MM.1S (cell line): ENCODE measurements at regions not wholly inside any gene's neighbourhood (a gene's known extent, or its start where the extent isn't known, plus 50 kb on each side); places are given as distances from the start of the nearest gene placed in this dataset.

Experiments used
- DNase-seq: peaks from one replicate; pipeline ENCODE4 v3.0.0-alpha.2; 2015
- H2AFZ ChIP-seq: fragments of 300-600 bp; sonication (generic); 2 replicates; pipeline ENCODE4 v1.6.0; 2016; ENCODE audit warnings: antibody characterized with exemption, low read length
- H3F3A ChIP-seq: fragments of 300-600 bp; sonication (generic); 2 replicates; pipeline ENCODE4 v1.6.1; 2016; ENCODE audit warnings: mild to moderate bottlenecking, antibody characterized with exemption, low read length, moderate library complexity, mixed read lengths; ENCODE audit not compliant: insufficient read depth
- H3K27ac ChIP-seq: fragments of 300-600 bp; sonication (generic); 2 replicates; pipeline ENCODE4 v1.5.1; 2016; ENCODE audit warnings: mild to moderate bottlenecking, low read length
- H3K27me3 ChIP-seq: fragments of 300-600 bp; sonication (generic); replicated peaks from 2 replicates; pipeline ENCODE4 v1.6.0; 2016; ENCODE audit warnings: low read length; ENCODE audit not compliant: insufficient read depth
- H3K36me3 ChIP-seq: fragments of 300-600 bp; sonication (generic); replicated peaks from 2 replicates; pipeline ENCODE4 v1.6.1; 2016; ENCODE audit warnings: mild to moderate bottlenecking, low read length, mixed read lengths; ENCODE audit not compliant: insufficient read depth
- H3K4me1 ChIP-seq: fragments of 300-600 bp; sonication (generic); 2 replicates; pipeline ENCODE4 v1.6.1; 2016; ENCODE audit warnings: low read length, mixed read lengths
- H3K4me2 ChIP-seq: fragments of 300-600 bp; sonication (generic); 2 replicates; pipeline ENCODE4 v1.6.0; 2016; ENCODE audit warnings: low read depth, low read length
- H3K4me3 ChIP-seq: fragments of 300-600 bp; sonication (generic); 2 replicates; pipeline ENCODE4 v1.5.1; 2016; ENCODE audit warnings: low read length, mixed read lengths
- H3K79me2 ChIP-seq: fragments of 300-600 bp; sonication (generic); 2 replicates; pipeline ENCODE4 v1.6.1; 2016; ENCODE audit warnings: mixed run types, low read length, mixed read lengths
- H3K9ac ChIP-seq: fragments of 300-600 bp; sonication (generic); 2 replicates; pipeline ENCODE4 v1.6.1; 2016; ENCODE audit warnings: low read length, mixed read lengths
- H3K9me2 ChIP-seq: fragments of 300-600 bp; sonication (generic); replicated peaks from 2 replicates; pipeline ENCODE4 v1.6.1; 2016; ENCODE audit warnings: mild to moderate bottlenecking, low read length, mixed read lengths; ENCODE audit not compliant: insufficient read depth
- H3K9me3 ChIP-seq: fragments of 300-600 bp; sonication (generic); replicated peaks from 2 replicates; pipeline ENCODE4 v1.6.1; 2016; ENCODE audit warnings: mild to moderate bottlenecking, low read length, mixed read lengths; ENCODE audit not compliant: insufficient read depth
- H4K20me1 ChIP-seq: fragments of 300-600 bp; sonication (generic); 2 replicates; pipeline ENCODE4 v1.6.1; 2016; ENCODE audit warnings: mild to moderate bottlenecking, low read length, moderate library complexity, mixed read lengths; ENCODE audit not compliant: insufficient read depth
- EZH2 ChIP-seq: fragments of 300-600 bp; sonication (generic); optimal IDR thresholded peaks from 2 replicates; pipeline ENCODE3; 2017; ENCODE audit warnings: low read depth, mild to moderate bottlenecking, antibody characterized with exemption, low read length, mixed read lengths
- EZH2phosphoT487 ChIP-seq: fragments of 300-600 bp; sonication (generic); IDR thresholded peaks from 2 replicates; pipeline ENCODE4 v1.6.1; 2018; ENCODE audit warnings: antibody characterized with exemption, low read length
- TF ChIP-seq, protein P1 (sequence below): fragments of 300-600 bp; sonication (generic); IDR thresholded peaks from 2 replicates; pipeline ENCODE4 v1.5.1; 2016; ENCODE audit warnings: antibody characterized with exemption, low read length, mixed read lengths

DNA sequence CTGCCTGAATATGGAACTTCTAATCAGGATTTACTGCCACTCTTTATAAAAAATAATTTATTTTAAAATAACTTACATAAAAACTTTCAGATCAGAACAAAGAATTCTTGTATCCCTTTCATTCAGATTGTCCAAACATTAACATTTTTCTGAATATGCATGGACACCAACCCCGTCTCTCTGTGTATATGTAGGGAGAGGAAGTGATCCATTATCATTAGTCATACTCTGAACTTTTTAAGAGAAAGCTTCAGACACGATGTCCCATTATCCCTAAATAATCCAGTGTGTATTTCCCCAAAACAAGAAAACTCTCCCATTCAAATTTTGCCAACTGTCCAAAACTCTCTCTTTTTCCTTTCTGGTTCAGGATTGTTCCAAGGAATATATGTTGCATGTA lies 122.3 kb upstream of the CXADR start:
- TF ChIP-seq EZH2 (no peak), EZH2phosphoT487 (no peak)
- TF ChIP-seq, protein P1, sequence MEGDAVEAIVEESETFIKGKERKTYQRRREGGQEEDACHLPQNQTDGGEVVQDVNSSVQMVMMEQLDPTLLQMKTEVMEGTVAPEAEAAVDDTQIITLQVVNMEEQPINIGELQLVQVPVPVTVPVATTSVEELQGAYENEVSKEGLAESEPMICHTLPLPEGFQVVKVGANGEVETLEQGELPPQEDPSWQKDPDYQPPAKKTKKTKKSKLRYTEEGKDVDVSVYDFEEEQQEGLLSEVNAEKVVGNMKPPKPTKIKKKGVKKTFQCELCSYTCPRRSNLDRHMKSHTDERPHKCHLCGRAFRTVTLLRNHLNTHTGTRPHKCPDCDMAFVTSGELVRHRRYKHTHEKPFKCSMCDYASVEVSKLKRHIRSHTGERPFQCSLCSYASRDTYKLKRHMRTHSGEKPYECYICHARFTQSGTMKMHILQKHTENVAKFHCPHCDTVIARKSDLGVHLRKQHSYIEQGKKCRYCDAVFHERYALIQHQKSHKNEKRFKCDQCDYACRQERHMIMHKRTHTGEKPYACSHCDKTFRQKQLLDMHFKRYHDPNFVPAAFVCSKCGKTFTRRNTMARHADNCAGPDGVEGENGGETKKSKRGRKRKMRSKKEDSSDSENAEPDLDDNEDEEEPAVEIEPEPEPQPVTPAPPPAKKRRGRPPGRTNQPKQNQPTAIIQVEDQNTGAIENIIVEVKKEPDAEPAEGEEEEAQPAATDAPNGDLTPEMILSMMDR, result no peak
- Histone ChIP-seq H3K36me3 (no peaks in the 10 kb centered on the region), H3K4me2 (no peak overlapping the region), H4K20me1 (no peaks in the 10 kb centered on the region), H3F3A (no peaks in the 10 kb centered on the region), H3K9ac (no peak overlapping the region), H3K4me3 (no peak overlapping the region), H3K27ac (no peak overlapping the region), H3K79me2 (no peaks in the 10 kb centered on the region), H3K27me3 (no peaks in the 10 kb centered on the region), H3K9me3 (no peaks in the 10 kb centered on the region), H3K9me2 (no peaks in the 10 kb centered on the region), H3K4me1 (no peaks in the 10 kb centered on the region), H2AFZ (no peak overlapping the region)
- DNase-seq, result no peak

DNA sequence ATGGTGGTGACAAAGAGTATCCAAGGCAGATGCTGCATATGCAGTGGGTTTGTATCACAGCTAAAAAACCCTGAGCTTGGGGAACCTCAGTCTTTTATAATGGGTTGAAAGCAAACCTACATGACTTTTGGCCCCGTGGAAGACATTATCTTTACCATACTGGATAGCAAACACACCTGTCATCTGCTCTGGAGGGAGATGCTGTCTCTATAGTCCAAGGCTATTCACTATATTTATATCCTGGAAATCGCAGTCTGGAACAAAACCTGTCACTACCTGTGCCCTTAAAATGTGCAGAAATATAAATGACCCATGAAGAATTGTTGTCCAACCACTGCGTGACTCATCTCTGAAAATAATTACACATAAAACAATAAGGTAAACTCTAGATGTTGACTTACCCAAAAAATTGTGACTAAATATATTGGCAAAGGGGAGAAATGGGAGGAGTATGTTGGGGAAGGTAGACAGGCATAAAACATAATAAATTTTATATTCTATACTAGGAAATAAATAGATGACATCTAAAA lies 121.0 kb upstream of the CXADR start:
- H3K9me2 ChIP-seq, result no peaks in the 10 kb centered on the region
- no peak overlapping the region for H3K9ac ChIP-seq
- H3K4me2 ChIP-seq, result no peak overlapping the region
- no peak overlapping the region for H3K4me3 ChIP-seq
- no peaks in the 10 kb centered on the region for H4K20me1 ChIP-seq
- H3K9me3 ChIP-seq, result no peaks in the 10 kb centered on the region
- H3K79me2 ChIP-seq, result no peaks in the 10 kb centered on the region
- H3K27me3 ChIP-seq, result no peaks in the 10 kb centered on the region
- H3K27ac ChIP-seq, result no peak overlapping the region
- DNase-seq, result no peak
- H3K36me3 ChIP-seq, result no peaks in the 10 kb centered on the region
- no peak overlapping the region for H2AFZ ChIP-seq
- no peak for TF ChIP-seq EZH2phosphoT487
- TF ChIP-seq, protein P1, result no peak
- H3K4me1 ChIP-seq, result no peaks in the 10 kb centered on the region
- H3F3A ChIP-seq, result no peaks in the 10 kb centered on the region

DNA sequence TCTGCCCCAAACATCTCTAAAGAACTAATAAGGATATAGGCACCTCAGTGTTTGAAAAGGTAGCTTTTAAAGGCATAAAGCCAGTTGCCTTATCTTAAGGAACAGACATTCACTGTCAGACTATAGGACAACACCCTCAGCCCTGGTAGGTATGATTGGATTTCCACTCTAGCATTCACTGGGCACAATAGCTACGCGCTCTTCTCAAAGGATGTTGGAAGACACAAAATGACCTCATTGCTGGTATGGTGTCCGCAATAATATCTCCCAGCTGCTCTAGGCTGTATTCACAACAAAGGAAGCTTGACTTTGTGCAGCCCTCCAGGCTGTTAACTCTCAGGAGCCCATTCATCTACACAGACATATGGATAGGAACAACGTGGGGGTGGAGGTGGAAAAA lies 119.4 kb upstream of the CXADR start:
- DNase-seq, result no peak

More for the DNA sequence above, 119.4 kb upstream of the CXADR start:
- Histone ChIP-seq H3K9ac (no peak overlapping the region), H3K9me3 (no peaks in the 10 kb centered on the region), H3K4me2 (no peak overlapping the region), H3K27me3 (no peaks in the 10 kb centered on the region), H3K4me1 (no peaks in the 10 kb centered on the region), H3K36me3 (no peaks in the 10 kb centered on the region), H3K4me3 (no peak overlapping the region), H2AFZ (no peak overlapping the region), H4K20me1 (no peaks in the 10 kb centered on the region), H3F3A (no peaks in the 10 kb centered on the region), H3K9me2 (no peaks in the 10 kb centered on the region), H3K79me2 (no peaks in the 10 kb centered on the region), H3K27ac (no peak overlapping the region)
- TF ChIP-seq EZH2phosphoT487 (no peak), EZH2 (no peak)
- TF ChIP-seq, protein P1, result no peak
